ENCODE measurements at regions not wholly inside any gene's neighbourhood (a gene's known extent, or its start where the extent isn't known, plus 50 kb on each side); places are given as distances from the start of the nearest gene placed in this dataset.
"Not testable (repeated sequence)": the region's sequence is repeated elsewhere in the genome, so short reads cannot be mapped to it uniquely, and the experiment has no call there.

DNA sequence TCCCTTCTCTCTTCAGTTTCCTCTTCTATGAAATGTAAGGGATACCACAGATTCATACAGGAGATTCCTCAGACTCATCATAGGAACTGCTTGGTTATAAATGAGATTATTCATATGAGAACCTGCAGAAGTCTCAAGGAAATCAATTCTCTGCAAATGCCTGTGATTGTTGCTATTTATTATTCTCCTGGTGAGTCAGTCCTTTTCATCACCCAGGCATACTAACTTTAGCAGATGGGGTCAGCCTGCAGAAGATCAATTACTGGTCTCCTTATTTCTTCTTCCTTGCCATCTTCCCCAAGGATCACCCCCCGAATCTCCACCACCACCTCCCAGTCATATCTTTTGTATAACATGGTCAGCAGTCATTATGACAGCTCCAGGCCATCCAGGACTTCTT is 53.8 kb upstream of the DCP1A start:
- H3K27me3 Mint-ChIP-seq: peaks cover 13% of the 10 kb centered on the region
- intact Hi-C loops (cut with DNase I, micrococcal nuclease): no loop called here
- H3K4me1 Mint-ChIP-seq: no peaks in the 10 kb centered on the region
- POLR2A ChIA-PET: no interaction called here
- DNase-seq (no peak), ATAC-seq (no peak)
- H3K9me3 Mint-ChIP-seq (ENCODE audit: low read depth): no peaks in the 10 kb centered on the region
- no peaks in the 10 kb centered on the region for H3K36me3 Mint-ChIP-seq (ENCODE audit: low read depth)
- no peak overlapping the region for H3K27ac Mint-ChIP-seq
- CTCF ChIA-PET: no interaction called here
- no peak overlapping the region for H3K4me3 Mint-ChIP-seq

GRCh38 chr3:53402326-53402725 is 55.0 kb upstream of the DCP1A start:
- Mint-ChIP-seq H3K4me1 (peaks cover 2% of the 10 kb centered on the region), H3K4me3 (no peak overlapping the region), H3K9me3 (ENCODE audit: low read depth) (no peaks in the 10 kb centered on the region), H3K27me3 (peaks cover 12% of the 10 kb centered on the region), H3K36me3 (ENCODE audit: low read depth) (no peaks in the 10 kb centered on the region), H3K27ac (no peak overlapping the region)
- DNase-seq (no peak), ATAC-seq (no peak)
- CTCF ChIA-PET: no interaction called here
- intact Hi-C loops (cut with DNase I, micrococcal nuclease): no loop called here
- POLR2A ChIA-PET: no interaction called here

DNA sequence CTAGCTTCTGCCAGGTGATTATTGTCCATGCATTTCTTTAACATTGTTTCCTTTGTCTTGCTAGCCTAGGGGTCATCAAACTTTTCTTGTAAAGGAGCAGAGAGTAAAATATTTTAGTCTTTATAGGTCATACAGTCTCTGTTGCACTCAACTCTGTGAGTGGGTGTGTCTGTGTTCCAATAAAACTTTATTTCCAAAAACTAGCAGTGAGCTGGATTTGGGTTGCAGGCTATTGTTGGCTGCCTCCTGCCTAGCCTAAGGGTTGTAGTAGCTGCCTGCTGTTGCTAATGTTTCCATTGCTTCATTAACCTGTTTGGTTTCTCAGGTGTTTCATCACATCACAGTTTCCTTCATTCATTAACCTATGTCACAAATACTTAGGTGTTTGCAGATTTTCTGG is 64.0 kb upstream of the DCP1A start:
- DNase-seq (no peak), ATAC-seq (no peak)
- Mint-ChIP-seq H3K36me3 (ENCODE audit: low read depth) (no peaks in the 10 kb centered on the region), H3K27ac (no peak overlapping the region), H3K4me3 (no peak overlapping the region), H3K9me3 (ENCODE audit: low read depth) (peaks cover 19% of the 10 kb centered on the region), H3K27me3 (peaks cover 15% of the 10 kb centered on the region), H3K4me1 (peaks cover 4% of the 10 kb centered on the region)
- POLR2A ChIA-PET: no interaction called here
- intact Hi-C loops (cut with DNase I, micrococcal nuclease): no loop called here
- CTCF ChIA-PET: no interaction called here

DNA sequence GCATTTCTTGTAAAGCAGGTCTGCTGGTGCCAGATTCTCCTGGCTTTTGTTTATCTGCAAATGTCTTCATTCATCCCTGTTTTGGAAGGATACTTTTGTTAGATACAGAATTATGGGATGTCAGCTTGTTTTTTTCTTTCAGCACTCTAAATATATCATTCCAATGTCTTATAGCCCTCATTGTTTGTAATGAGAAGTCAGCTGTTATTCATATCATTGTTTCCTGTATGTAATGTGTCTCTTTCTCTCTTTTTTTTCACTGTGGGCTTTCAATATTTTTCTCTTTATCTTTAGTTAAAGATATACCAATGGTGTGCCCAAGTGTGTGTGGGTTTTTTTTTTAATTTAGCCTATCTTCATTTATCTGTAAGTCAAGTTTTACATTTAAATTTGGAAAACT is 65.6 kb upstream of the DCP1A start:
- no peak overlapping the region for H3K27ac Mint-ChIP-seq
- no peaks in the 10 kb centered on the region for H3K36me3 Mint-ChIP-seq (ENCODE audit: low read depth)
- H3K4me1 Mint-ChIP-seq: no peaks in the 10 kb centered on the region
- ATAC-seq: no peak
- peaks cover 19% of the 10 kb centered on the region for H3K9me3 Mint-ChIP-seq (ENCODE audit: low read depth)
- no peak for DNase-seq
- POLR2A ChIA-PET: no interaction called here
- H3K27me3 Mint-ChIP-seq: peaks cover 17% of the 10 kb centered on the region
- no peak overlapping the region for H3K4me3 Mint-ChIP-seq
- intact Hi-C loops (cut with DNase I, micrococcal nuclease): no loop called here
- CTCF ChIA-PET: no interaction called here

GRCh38 chr3:53416530-53416929 is 69.2 kb upstream of the DCP1A start:
- CTCF ChIA-PET: no interaction called here
- Mint-ChIP-seq H3K9me3 (ENCODE audit: low read depth) (peaks cover 19% of the 10 kb centered on the region), H3K36me3 (ENCODE audit: low read depth) (no peaks in the 10 kb centered on the region), H3K4me3 (no peak overlapping the region), H3K27me3 (peaks cover 6% of the 10 kb centered on the region), H3K27ac (no peak overlapping the region), H3K4me1 (no peaks in the 10 kb centered on the region)
- intact Hi-C loops (cut with DNase I, micrococcal nuclease): no loop called here
- DNase-seq: no peak
- POLR2A ChIA-PET: no interaction called here
- ATAC-seq: no peak

- ChIA-PET CTCF (no interaction called here), POLR2A (no interaction called here)
- H3K4me1 Mint-ChIP-seq: no peaks in the 10 kb centered on the region
- ATAC-seq (no peak), DNase-seq (no peak)
- H3K36me3 Mint-ChIP-seq (ENCODE audit: low read depth): no peaks in the 10 kb centered on the region
- intact Hi-C loops (cut with DNase I, micrococcal nuclease): no loop called here
- H3K27ac Mint-ChIP-seq: no peak overlapping the region
- H3K27me3 Mint-ChIP-seq: peaks cover 8% of the 10 kb centered on the region
- no peaks in the 10 kb centered on the region for H3K9me3 Mint-ChIP-seq (ENCODE audit: low read depth)
- no peak overlapping the region for H3K4me3 Mint-ChIP-seq
Observed at GRCh38 chr3:53420831-53421230, 73.5 kb upstream of the DCP1A start.

GRCh38 chr3:53422954-53423698 is 71.3 kb upstream of the CACNA1D start:
- H3K4me1 Mint-ChIP-seq: no peaks in the 10 kb centered on the region
- no peak for ATAC-seq
- no peaks in the 10 kb centered on the region for H3K9me3 Mint-ChIP-seq (ENCODE audit: low read depth)
- CTCF ChIA-PET: no interaction called here
- DNase-seq: no peak
- no peak overlapping the region for H3K27ac Mint-ChIP-seq
- H3K36me3 Mint-ChIP-seq (ENCODE audit: low read depth): no peaks in the 10 kb centered on the region
- H3K4me3 Mint-ChIP-seq: no peak overlapping the region
- peaks cover 6% of the 10 kb centered on the region for H3K27me3 Mint-ChIP-seq
- intact Hi-C loops (cut with DNase I, micrococcal nuclease): no loop called here
- POLR2A ChIA-PET: no interaction called here

GRCh38 chr3:53425936-53426335 is 68.5 kb upstream of the CACNA1D start:
- Mint-ChIP-seq H3K27ac (no peak overlapping the region), H3K4me3 (no peak overlapping the region), H3K36me3 (ENCODE audit: low read depth) (no peaks in the 10 kb centered on the region), H3K4me1 (no peaks in the 10 kb centered on the region), H3K9me3 (ENCODE audit: low read depth) (no peaks in the 10 kb centered on the region), H3K27me3 (peaks cover 18% of the 10 kb centered on the region)
- no peak for DNase-seq
- ATAC-seq: no peak
- intact Hi-C loops (cut with DNase I, micrococcal nuclease): no loop called here
- CTCF ChIA-PET: no interaction called here
- POLR2A ChIA-PET: no interaction called here

GRCh38 chr3:53426918-53427317 is 67.5 kb upstream of the CACNA1D start:
- no peak for ATAC-seq
- POLR2A ChIA-PET: no interaction called here
- CTCF ChIA-PET: interaction anchor here (0.6 kb wide), 1 partner anchor 23 kb away, joined by 3 read pairs; no protein-coding TSS in a partner anchor
- H3K4me3 Mint-ChIP-seq: no peak overlapping the region
- no peak for DNase-seq
- no peaks in the 10 kb centered on the region for H3K9me3 Mint-ChIP-seq (ENCODE audit: low read depth)
- no peaks in the 10 kb centered on the region for H3K4me1 Mint-ChIP-seq
- H3K27ac Mint-ChIP-seq: no peak overlapping the region
- intact Hi-C loops (cut with DNase I, micrococcal nuclease): no loop called here
- peaks cover 15% of the 10 kb centered on the region for H3K27me3 Mint-ChIP-seq
- no peaks in the 10 kb centered on the region for H3K36me3 Mint-ChIP-seq (ENCODE audit: low read depth)

DNA sequence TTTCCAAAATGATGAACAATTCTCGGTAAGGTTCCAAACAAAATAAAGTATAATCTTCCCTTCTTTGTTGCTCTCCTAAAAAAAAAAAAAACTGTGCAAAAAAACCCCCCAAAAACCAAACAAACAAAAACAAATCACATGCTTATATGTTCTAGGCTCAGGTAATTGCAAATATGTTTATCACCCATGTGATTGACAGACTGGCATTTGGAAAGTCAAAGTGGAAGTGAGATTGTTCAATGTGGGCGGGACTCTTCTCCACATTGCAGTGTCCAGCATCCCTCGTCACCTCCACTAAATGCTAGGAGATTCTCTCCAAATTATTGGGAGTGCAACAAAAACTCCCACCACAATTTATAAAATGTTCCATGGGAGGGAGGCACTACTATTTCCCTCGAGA is 57.6 kb upstream of the CACNA1D start:
- ATAC-seq (no peak), DNase-seq (no peak)
- Mint-ChIP-seq H3K27ac (no peak overlapping the region), H3K4me1 (no peaks in the 10 kb centered on the region), H3K36me3 (ENCODE audit: low read depth) (no peaks in the 10 kb centered on the region), H3K9me3 (ENCODE audit: low read depth) (no peaks in the 10 kb centered on the region), H3K4me3 (no peak overlapping the region), H3K27me3 (peaks cover 11% of the 10 kb centered on the region)
- CTCF ChIA-PET: no interaction called here
- intact Hi-C loops (cut with DNase I, micrococcal nuclease): no loop called here
- POLR2A ChIA-PET: no interaction called here

- H3K4me3 Mint-ChIP-seq; intact Hi-C loops (cut with DNase I, micrococcal nuclease): not testable (repeated sequence)
- H3K27me3 Mint-ChIP-seq: peaks cover 19% of the 10 kb centered on the region
Observed at GRCh38 chr3:53442863-53443262, 51.5 kb upstream of the CACNA1D start.

More at GRCh38 chr3:53442863-53443262, 51.5 kb upstream of the CACNA1D start:
- H3K27ac Mint-ChIP-seq; H3K9me3 Mint-ChIP-seq (ENCODE audit: low read depth); H3K4me1 Mint-ChIP-seq; CTCF ChIA-PET; DNase-seq; H3K36me3 Mint-ChIP-seq (ENCODE audit: low read depth); ATAC-seq: not testable (repeated sequence)
- POLR2A ChIA-PET: interaction anchor here (0.6 kb wide), 1 partner anchor 68 kb away, joined by 3 read pairs; no protein-coding TSS in a partner anchor
